GM12891 (cell line): ENCODE measurements at regions not wholly inside any gene's neighbourhood (a gene's known extent, or its start where the extent isn't known, plus 50 kb on each side); places are given as distances from the start of the nearest gene placed in this dataset.

Source experiments
- PAX5 ChIP-seq: IDR thresholded peaks from 2 replicates; pipeline ENCODE4 v1.6.1; 2011; ENCODE audit warnings: low read length, moderate library complexity, mild to moderate bottlenecking; ENCODE audit not compliant: insufficient read depth, severe bottlenecking
- POLR2A ChIP-seq: IDR thresholded peaks from 2 replicates; pipeline ENCODE4 v1.6.1; 2011; ENCODE audit warnings: low read depth, low read length, control low read depth
- POLR2AphosphoS5 ChIP-seq: IDR thresholded peaks from 2 replicates; pipeline ENCODE4 v1.6.1; 2011; ENCODE audit warnings: low read depth, low read length, control low read depth
- POU2F2 ChIP-seq: IDR thresholded peaks from 2 replicates; pipeline ENCODE4 v1.6.1; 2011; ENCODE audit warnings: low read depth, mild to moderate bottlenecking, control low read depth, low read length, moderate library complexity
- SPI1 ChIP-seq: IDR thresholded peaks from 2 replicates; pipeline ENCODE4 v1.6.1; 2011; ENCODE audit warnings: low read depth, low read length, control low read depth
- TAF1 ChIP-seq: IDR thresholded peaks from 2 replicates; pipeline ENCODE4 v1.6.1; 2011; ENCODE audit warnings: low read depth, low read length, control low read depth

GRCh38 chr9:13369431-13369830 lies 89.9 kb upstream of the MPDZ start:
- TF ChIP-seq TAF1 (no peak), SPI1 (no peak), POLR2A (no peak), POLR2AphosphoS5 (no peak), PAX5 (no peak), POU2F2 (no peak)
